Smooth muscle cell (in vitro differentiated cells): ENCODE measurements at regions not wholly inside any gene's neighbourhood (a gene's known extent, or its start where the extent isn't known, plus 50 kb on each side); places are given as distances from the start of the nearest gene placed in this dataset.
A peak's percentile ranks its signal among the peaks of the same experiment; 100 is the strongest.

Experiments
- DNase-seq: peaks from one replicate; lab custom pipeline; 2025; ENCODE audit not compliant: unreplicated experiment; lab: John Stamatoyannopoulos, UW
- H2AFZ ChIP-seq: fragments of 200-600 bp; sonication (generic); 2 replicates; pipeline ENCODE4 v1.6.0; 2016; ENCODE audit warnings: antibody characterized with exemption, low read depth, mild to moderate bottlenecking
- H3F3A ChIP-seq: fragments of 200-600 bp; sonication (generic); 2 replicates; pipeline ENCODE4 v1.6.0; 2017; ENCODE audit warnings: antibody characterized with exemption, low read depth
- H3K27ac ChIP-seq: fragments of 200-600 bp; sonication (generic); 2 replicates; pipeline ENCODE4 v1.5.1; 2016; ENCODE audit warnings: low read depth, mild to moderate bottlenecking
- H3K27me3 ChIP-seq: fragments of 200-600 bp; sonication (generic); 2 replicates; pipeline ENCODE4 v1.6.1; 2016; ENCODE audit warnings: low read depth, mild to moderate bottlenecking
- H3K36me3 ChIP-seq: fragments of 200-600 bp; sonication (generic); 2 replicates; pipeline ENCODE4 v1.5.1; 2016; ENCODE audit warnings: low read depth
- H3K4me1 ChIP-seq: fragments of 200-600 bp; sonication (generic); 2 replicates; pipeline ENCODE4 v1.5.1; 2016; ENCODE audit warnings: low read depth
- H3K4me2 ChIP-seq: fragments of 200-600 bp; sonication (generic); 2 replicates; pipeline ENCODE4 v1.6.0; 2016; ENCODE audit warnings: mild to moderate bottlenecking
- H3K4me3 ChIP-seq: fragments of 200-600 bp; sonication (generic); 2 replicates; pipeline ENCODE4 v1.5.1; 2016; ENCODE audit warnings: mild to moderate bottlenecking
- H3K79me2 ChIP-seq: fragments of 200-600 bp; sonication (generic); 2 replicates; pipeline ENCODE4 v1.6.0; 2016; ENCODE audit warnings: low read depth, mild to moderate bottlenecking
- H3K9ac ChIP-seq: fragments of 200-600 bp; sonication (generic); 2 replicates; pipeline ENCODE4 v1.6.0; 2016; ENCODE audit warnings: low read depth
- H3K9me3 ChIP-seq: fragments of 200-600 bp; sonication (generic); replicated peaks from 2 replicates; pipeline ENCODE4 v1.5.1; 2016; ENCODE audit warnings: low read depth
- H4K20me1 ChIP-seq: fragments of 200-600 bp; sonication (generic); 2 replicates; pipeline ENCODE4 v1.6.0; 2016; ENCODE audit warnings: low read depth
- WGBS: methylation state at CpG from one replicate; pipeline ENCODE4 v1.1.7; 2016; ENCODE audit warnings: low lambda C conversion rate; 5-methylcytosine and 5-hydroxymethylcytosine counted together
- TF ChIP-seq, protein P1 (sequence below): fragments of 200-600 bp; sonication (generic); IDR thresholded peaks from 2 replicates; pipeline ENCODE4 v1.5.1; 2017; ENCODE audit warnings: borderline replicate concordance, mild to moderate bottlenecking, antibody characterized with exemption; ENCODE audit not compliant: insufficient read depth, poor library complexity, severe bottlenecking

DNA sequence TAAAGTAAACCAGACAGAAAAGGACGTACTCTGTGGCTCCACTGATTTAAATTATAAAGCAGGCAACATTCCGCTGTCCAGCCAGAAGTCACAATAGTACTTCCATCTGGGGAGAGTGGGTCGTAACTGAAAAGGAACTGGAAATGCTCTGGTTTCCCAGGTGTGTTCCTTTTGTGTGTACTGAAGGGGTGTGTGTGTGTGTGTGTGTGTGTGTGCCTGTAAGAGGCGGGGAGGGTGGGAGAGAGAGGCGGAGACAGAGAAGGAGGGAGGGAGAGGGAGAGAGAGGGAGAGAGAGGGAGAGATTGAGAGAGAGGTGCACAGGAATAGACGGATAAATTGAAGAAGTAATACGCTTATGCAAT is 178.4 kb upstream of the ZNF184 start:
- peak overlapping the region; percentile 61 for H2AFZ ChIP-seq
- H3K36me3 ChIP-seq, result no peaks in the 10 kb centered on the region
- no peaks in the 10 kb centered on the region for H3K9me3 ChIP-seq
- no peak for DNase-seq
- no peaks in the 10 kb centered on the region for H4K20me1 ChIP-seq
- no peaks in the 10 kb centered on the region for H3F3A ChIP-seq
- WGBS, result 8% methylated on average over 5 of the region's 7 CpGs
- no peaks in the 10 kb centered on the region for H3K27me3 ChIP-seq
- TF ChIP-seq, protein P1, sequence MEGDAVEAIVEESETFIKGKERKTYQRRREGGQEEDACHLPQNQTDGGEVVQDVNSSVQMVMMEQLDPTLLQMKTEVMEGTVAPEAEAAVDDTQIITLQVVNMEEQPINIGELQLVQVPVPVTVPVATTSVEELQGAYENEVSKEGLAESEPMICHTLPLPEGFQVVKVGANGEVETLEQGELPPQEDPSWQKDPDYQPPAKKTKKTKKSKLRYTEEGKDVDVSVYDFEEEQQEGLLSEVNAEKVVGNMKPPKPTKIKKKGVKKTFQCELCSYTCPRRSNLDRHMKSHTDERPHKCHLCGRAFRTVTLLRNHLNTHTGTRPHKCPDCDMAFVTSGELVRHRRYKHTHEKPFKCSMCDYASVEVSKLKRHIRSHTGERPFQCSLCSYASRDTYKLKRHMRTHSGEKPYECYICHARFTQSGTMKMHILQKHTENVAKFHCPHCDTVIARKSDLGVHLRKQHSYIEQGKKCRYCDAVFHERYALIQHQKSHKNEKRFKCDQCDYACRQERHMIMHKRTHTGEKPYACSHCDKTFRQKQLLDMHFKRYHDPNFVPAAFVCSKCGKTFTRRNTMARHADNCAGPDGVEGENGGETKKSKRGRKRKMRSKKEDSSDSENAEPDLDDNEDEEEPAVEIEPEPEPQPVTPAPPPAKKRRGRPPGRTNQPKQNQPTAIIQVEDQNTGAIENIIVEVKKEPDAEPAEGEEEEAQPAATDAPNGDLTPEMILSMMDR, result no peak
- peak overlapping the region; percentile 41 for H3K4me3 ChIP-seq
- H3K4me2 ChIP-seq, result peak overlapping the region; percentile 83
- H3K27ac ChIP-seq, result no peak overlapping the region
- H3K4me1 ChIP-seq, result peaks cover 3% of the 10 kb centered on the region
- no peaks in the 10 kb centered on the region for H3K79me2 ChIP-seq
- no peak overlapping the region for H3K9ac ChIP-seq

- 9% methylated on average over 17 of the region's 17 CpGs for WGBS
- Histone ChIP-seq H3K27me3 (no peaks in the 10 kb centered on the region), H3K4me3 (peak overlapping the region; percentile 41), H3K36me3 (no peaks in the 10 kb centered on the region), H3F3A (no peaks in the 10 kb centered on the region), H2AFZ (peak overlapping the region; percentile 61), H3K9me3 (no peaks in the 10 kb centered on the region), H3K9ac (no peak overlapping the region), H3K4me1 (peaks cover 3% of the 10 kb centered on the region), H3K27ac (no peak overlapping the region), H3K4me2 (peak overlapping the region; percentile 83), H4K20me1 (no peaks in the 10 kb centered on the region), H3K79me2 (no peaks in the 10 kb centered on the region)
- TF ChIP-seq, protein P1, result peak; percentile 36
- no peak for DNase-seq
These were observed 177.9 kb upstream of the ZNF184 start for GRCh38 chr6:27650620-27651370.

GRCh38 chr6:27644528-27644927 is 171.6 kb upstream of the ZNF184 start:
- WGBS, result 82% methylated on average over 6 of the region's 6 CpGs

More at GRCh38 chr6:27644528-27644927, 171.6 kb upstream of the ZNF184 start:
- H3F3A ChIP-seq, result no peaks in the 10 kb centered on the region
- H3K4me3 ChIP-seq, result no peak overlapping the region
- TF ChIP-seq, protein P1, result no peak
- no peak overlapping the region for H3K9ac ChIP-seq
- no peaks in the 10 kb centered on the region for H3K27me3 ChIP-seq
- H3K36me3 ChIP-seq, result no peaks in the 10 kb centered on the region
- H3K4me2 ChIP-seq, result no peak overlapping the region
- no peak overlapping the region for H2AFZ ChIP-seq
- H3K79me2 ChIP-seq, result no peaks in the 10 kb centered on the region
- no peaks in the 10 kb centered on the region for H3K4me1 ChIP-seq
- no peaks in the 10 kb centered on the region for H3K9me3 ChIP-seq
- no peaks in the 10 kb centered on the region for H4K20me1 ChIP-seq
- no peak overlapping the region for H3K27ac ChIP-seq
- DNase-seq, result no peak
